ENCODE measurements at regions not wholly inside any gene's neighbourhood (a gene's known extent, or its start where the extent isn't known, plus 50 kb on each side); places are given as distances from the start of the nearest gene placed in this dataset.

DNA sequence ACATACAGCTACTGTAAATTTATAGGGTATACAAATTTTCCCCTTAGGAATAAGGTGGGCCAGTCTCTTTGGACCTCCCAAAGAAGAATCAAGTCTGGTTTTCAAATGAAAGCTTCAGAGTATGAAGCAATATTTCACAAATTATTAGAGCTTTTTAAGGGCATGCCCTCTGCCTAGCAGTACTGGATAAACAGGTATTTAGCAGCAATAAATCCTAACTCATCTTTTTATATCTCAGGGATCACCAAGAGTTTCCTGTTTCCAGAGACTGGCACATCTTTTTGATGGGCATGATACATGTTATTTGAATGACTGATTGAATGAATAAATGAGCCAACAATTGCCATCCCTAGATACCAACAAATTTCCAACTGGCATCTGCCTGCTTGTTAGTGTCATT, 190.4 kb downstream of the NRIP1 start:
- TF ChIP-seq, protein P1, sequence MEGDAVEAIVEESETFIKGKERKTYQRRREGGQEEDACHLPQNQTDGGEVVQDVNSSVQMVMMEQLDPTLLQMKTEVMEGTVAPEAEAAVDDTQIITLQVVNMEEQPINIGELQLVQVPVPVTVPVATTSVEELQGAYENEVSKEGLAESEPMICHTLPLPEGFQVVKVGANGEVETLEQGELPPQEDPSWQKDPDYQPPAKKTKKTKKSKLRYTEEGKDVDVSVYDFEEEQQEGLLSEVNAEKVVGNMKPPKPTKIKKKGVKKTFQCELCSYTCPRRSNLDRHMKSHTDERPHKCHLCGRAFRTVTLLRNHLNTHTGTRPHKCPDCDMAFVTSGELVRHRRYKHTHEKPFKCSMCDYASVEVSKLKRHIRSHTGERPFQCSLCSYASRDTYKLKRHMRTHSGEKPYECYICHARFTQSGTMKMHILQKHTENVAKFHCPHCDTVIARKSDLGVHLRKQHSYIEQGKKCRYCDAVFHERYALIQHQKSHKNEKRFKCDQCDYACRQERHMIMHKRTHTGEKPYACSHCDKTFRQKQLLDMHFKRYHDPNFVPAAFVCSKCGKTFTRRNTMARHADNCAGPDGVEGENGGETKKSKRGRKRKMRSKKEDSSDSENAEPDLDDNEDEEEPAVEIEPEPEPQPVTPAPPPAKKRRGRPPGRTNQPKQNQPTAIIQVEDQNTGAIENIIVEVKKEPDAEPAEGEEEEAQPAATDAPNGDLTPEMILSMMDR (conservative IDR thresholded peaks at IDR 0.05; ENCODE audit: control insufficient read depth, insufficient read depth, low read depth, low read length), result no peak
- no peak for DNase-seq (ENCODE audit: low read depth)
- no peak overlapping the region for H3K4me3 ChIP-seq (ENCODE audit: control insufficient read depth, low read depth, low read length)

DNA sequence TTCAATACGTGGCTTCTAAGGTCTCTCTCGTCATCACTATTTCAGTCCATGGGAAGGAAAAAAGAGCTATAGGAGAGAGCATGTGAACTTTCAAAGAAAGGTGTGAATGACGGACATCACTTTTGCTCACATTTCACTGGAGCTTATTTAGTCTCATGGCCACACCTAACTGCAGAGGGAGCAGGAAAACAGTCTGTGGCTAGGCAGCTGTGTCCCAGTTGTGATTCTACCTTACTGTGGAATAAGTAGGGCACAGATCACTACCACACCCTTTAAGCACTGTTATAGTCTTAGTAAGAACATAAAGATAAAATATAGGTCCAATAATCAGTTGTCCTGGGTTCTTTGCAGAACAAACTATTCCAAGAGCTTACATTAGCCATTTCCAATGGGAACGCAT, 192.9 kb downstream of the NRIP1 start:
- DNase-seq (ENCODE audit: low read depth), result no peak
- no peak overlapping the region for H3K4me3 ChIP-seq (ENCODE audit: control insufficient read depth, low read depth, low read length)
- TF ChIP-seq, protein P1 (conservative IDR thresholded peaks at IDR 0.05; ENCODE audit: control insufficient read depth, insufficient read depth, low read depth, low read length), result no peak

DNA sequence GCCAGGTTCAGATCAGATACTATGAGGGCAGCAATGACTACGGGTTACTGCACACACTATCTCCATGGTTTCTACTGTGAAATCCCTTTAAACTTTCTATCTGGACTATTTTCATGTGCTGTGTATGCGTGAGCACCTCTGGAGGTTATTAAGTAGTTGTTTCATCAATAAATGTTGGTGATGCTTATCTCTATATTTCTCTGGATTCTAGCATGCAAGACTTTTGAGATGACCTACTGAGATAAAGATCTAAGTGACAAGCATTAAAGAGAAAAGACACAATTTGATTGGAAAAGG, 194.0 kb downstream of the NRIP1 start:
- DNase-seq (ENCODE audit: low read depth), result no peak
- no peak overlapping the region for H3K4me3 ChIP-seq (ENCODE audit: control insufficient read depth, low read depth, low read length)
- TF ChIP-seq, protein P1 (conservative IDR thresholded peaks at IDR 0.05; ENCODE audit: control insufficient read depth, insufficient read depth, low read depth, low read length), result no peak

DNA sequence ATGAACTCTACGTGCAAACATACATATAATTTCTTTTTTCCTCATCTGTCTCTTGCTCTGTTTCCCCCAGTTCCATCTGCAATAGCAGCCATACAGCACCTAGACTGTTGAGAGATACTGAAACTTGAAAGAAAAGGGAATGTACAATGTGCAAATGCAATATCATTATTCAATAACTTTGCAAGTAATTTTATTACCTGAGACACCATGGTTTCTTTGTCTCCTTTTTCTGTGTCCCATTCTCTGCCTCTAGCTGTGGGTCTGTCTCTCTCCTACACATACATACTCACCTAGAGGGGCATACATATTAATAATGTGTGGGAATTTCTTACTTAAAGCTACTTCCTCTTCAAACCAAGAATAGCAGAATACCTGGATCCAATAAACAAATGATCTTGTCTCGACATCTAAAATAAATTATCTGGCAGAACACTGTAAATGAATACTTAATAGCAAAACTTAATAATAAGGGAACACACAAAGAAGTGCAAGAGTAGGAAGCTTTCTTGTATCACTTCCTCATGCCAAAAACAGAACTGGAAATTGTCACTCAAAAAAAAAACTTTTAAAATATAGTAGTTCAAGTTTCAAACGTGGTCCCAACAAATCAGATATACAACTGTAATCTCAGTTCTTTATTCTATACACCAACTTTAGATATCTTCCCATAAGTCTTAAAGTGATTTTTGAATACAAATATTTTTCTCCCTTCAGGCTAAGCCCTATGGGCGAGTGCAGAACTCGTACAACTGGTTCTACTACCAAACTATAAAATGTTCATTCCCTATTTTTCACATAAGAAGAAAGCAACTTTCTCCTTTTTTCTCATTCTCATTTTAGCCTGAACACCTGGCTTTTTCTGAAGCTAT, 194.6 kb downstream of the NRIP1 start:
- no peak overlapping the region for H3K4me3 ChIP-seq (ENCODE audit: control insufficient read depth, low read depth, low read length)
- TF ChIP-seq, protein P1 (conservative IDR thresholded peaks at IDR 0.05; ENCODE audit: control insufficient read depth, insufficient read depth, low read depth, low read length), result no peak
- no peak for DNase-seq (ENCODE audit: low read depth)

DNA sequence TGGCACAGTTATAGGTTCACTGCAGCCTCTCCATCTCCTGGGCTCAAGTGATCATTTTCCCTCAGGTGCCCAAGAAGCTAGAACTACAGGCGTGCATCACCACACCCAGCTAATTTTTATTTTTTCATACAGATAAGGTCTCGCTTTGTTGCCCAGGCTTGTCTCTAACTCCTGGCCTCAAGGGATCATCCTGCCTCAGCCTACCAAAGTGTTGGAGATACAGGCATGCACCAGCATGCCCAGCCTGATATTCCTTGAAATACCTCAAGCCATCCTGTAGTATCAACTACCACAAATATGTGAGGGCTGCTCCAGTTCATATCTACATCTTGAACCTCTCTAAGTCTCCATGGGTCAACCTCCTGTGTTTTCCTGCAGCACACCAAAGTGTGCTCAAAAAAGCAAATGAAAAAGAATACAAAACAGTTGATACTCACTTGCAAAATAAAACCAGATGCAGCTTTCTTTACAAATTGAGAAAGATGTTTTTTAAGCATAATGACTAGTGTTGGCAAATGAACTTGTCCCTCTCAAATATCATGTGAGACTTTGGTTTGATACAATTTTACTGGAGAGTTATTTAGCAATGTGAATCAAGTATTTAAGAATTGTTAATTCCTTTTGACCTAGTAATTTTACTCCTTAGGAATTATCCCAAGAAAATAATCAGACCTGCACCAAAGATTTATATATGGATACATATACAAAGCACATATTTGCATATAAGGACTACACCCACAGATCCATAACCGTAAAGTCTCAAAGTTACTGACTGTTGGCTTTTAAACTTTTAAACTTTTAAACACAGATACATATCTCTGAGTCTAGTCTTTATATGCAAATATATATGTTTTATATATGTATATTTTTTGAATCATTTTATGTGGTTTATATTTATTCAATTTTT, 197.7 kb downstream of the NRIP1 start:
- DNase-seq (ENCODE audit: low read depth), result no peak
- no peak overlapping the region for H3K4me3 ChIP-seq (ENCODE audit: control insufficient read depth, low read depth, low read length)
- TF ChIP-seq, protein P1 (conservative IDR thresholded peaks at IDR 0.05; ENCODE audit: control insufficient read depth, insufficient read depth, low read depth, low read length), result no peak

DNA sequence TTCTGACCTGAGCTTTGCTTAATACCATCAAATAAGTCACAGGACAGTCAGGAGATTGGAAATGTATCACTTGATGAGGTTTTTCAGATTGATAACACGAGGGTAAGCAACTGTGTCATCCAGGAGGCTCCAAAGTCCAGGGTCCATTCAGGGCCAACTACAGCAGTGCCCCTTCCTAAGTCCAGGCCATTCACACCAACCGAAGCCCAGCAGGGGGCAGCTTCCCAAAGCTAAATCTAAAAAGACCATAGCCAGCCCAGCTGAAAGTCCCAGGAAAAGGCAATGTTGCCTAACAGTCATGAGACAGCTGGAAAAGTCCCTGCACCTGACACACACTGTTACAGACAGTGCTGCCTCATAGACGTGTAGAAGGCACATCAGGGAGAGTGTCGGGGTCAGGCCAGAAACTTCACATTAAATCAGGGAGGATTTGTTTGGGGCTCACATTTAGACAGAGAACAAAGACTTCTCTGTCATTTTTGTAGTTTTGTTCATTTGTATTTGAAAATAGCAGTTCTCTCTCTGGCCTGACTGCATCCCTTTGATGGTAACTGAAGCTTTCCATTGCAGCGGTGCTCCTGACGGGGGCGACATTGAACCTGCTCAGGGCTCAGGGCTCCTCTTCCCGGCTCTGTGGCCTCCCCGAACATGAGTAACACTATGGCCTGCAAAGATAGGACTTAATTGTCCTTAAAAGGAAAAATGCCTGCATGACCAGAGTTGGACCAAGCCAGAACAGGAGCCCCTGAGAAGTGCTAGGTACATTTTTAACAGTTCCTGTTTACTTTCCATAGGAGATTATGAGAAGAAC, 200.4 kb downstream of the NRIP1 start:
- DNase-seq (ENCODE audit: low read depth), result peak; percentile 84
- no peak overlapping the region for H3K4me3 ChIP-seq (ENCODE audit: control insufficient read depth, low read depth, low read length)
- TF ChIP-seq, protein P1 (conservative IDR thresholded peaks at IDR 0.05; ENCODE audit: control insufficient read depth, insufficient read depth, low read depth, low read length), result peak; percentile 66

Measured in fibroblast of mammary gland (primary cell).